Heart right ventricle (tissue), 16 donors: ENCODE measurements at regions not wholly inside any gene's neighbourhood (a gene's known extent, or its start where the extent isn't known, plus 50 kb on each side); places are given as distances from the start of the nearest gene placed in this dataset.

ENCODE experiments used
- ATAC-seq, 8 donors: fragments of 200-7000 bp; cut with Tn5 transposase; one replicate each; pipeline ENCODE4 v1.9.1; 2020; ENCODE audit warnings: mild to moderate bottlenecking in 8 of 8, moderate library complexity in 8 of 8, moderate number of reproducible peaks in 1 of 8
- DNase-seq, 2 donors: peaks; one replicate each; pipeline ENCODE4 v3.0.0-alpha.2; 2020
- H3K27ac ChIP-seq, 10 donors: fragments of 200-600 bp; sonication (generic) in 2 of 10; one replicate each; pipeline versions ENCODE4 v1.5.0 to v1.8.0; 2020 to 2022; ENCODE audit warnings: mild to moderate bottlenecking in 3 of 10
- H3K27me3 ChIP-seq, 7 donors: fragments of 200-600 bp; one replicate each; pipeline ENCODE4 v1.8.0; 2021 to 2022; ENCODE audit warnings: mild to moderate bottlenecking in 2 of 7
- H3K36me3 ChIP-seq, 9 donors: fragments of 200-600 bp; sonication (generic) in 1 of 9; one replicate each; pipeline versions ENCODE4 v1.5.0 to v1.8.0; 2020 to 2022; ENCODE audit warnings: mild to moderate bottlenecking in 2 of 9
- H3K4me1 ChIP-seq, 9 donors: fragments of 200-600 bp; sonication (generic) in 1 of 9; one replicate each; pipeline versions ENCODE4 v1.5.0 to v1.8.0; 2020 to 2022; ENCODE audit warnings: mild to moderate bottlenecking in 4 of 9
- H3K4me3 ChIP-seq, 10 donors: fragments of 200-600 bp; sonication (generic) in 2 of 10; one replicate each; pipeline versions ENCODE4 v1.5.0 to v1.8.0; 2020 to 2022; ENCODE audit warnings: mild to moderate bottlenecking in 7 of 10, moderate library complexity in 2 of 10
- H3K9me3 ChIP-seq, 11 donors: fragments of 200-600 bp in 10 of 11; sonication (generic) in 2 of 11; one replicate each; pipeline versions ENCODE4 v1.5.0 to v1.8.0; 2013 to 2022; ENCODE audit warnings: mild to moderate bottlenecking in 2 of 11, control low read depth in 1 of 11, moderate library complexity in 1 of 11
- WGBS, 2 donors: extraction: QIAGEN DNeasy Blood & Tissue Kit; methylation state at CpG; one replicate each; pipeline ENCODE4 v1.1.7; 2013; ENCODE audit warnings: inconsistent platforms in 1 of 2; 5-methylcytosine and 5-hydroxymethylcytosine counted together
- intact Hi-C, 10 donors: fragments of 100-400 bp; cut with DNase I; formaldehyde crosslinking; loops; one replicate each; pipeline versions ENCODE4 v1.11.1 to v1.14.2; 2022
- TF ChIP-seq, protein P1 (sequence below), 9 donors: fragments of 200-600 bp; sonication (generic) in 2 of 9; IDR thresholded peaks; one replicate each; pipeline versions ENCODE4 v1.5.0 to v1.8.0; 2021 to 2022; ENCODE audit warnings: antibody characterized with exemption in 9 of 9, mild to moderate bottlenecking in 5 of 9, moderate library complexity in 1 of 9
- donor health status: Arrhythmogenic right ventricular cardiomyopathy.
- donor health status: ischemic (EF 13 %, LVEDD 7.1; RV severe dilation, severe dysfunction).
- donor health status: healthy with polysubstance abuse.
- donor health status: DM: no; HTN: yes; CAD: no.
- donor health status: DM: no; HTN: no; CAD: no.
- donor health status: ischemic (EF 25% LVEDD 6.9; RV normal size, moderate dysfunction).
- donor health status: ischemic (EF 25% LVEDD 5.7; RV mildly dilated, moderate dysfunction).
- donor health status: healthy.
- donor health status: DM: yes; HTN: yes; CAD: no.
- donor health status: Ischemic cardiomyopathy.
- donor health status: ischemic (EF 35%, LVEDD 5.7; RV mildly dilated, moderate dysfunction).
- donor health status: nonischemic (EF 11% LVEDD 7.7; RV severe dilation, severe dysfunction).
- donor health status: DM: yes; HTN: yes; CAD: no.
- donor health status: PGD.
- donor health status: ischemic (EF 29% LVEDD 5.4; RV normal size, mild dysfunction).
- donor health status: nonischemic (EF 23%, LVEDD 6.1; RV moderate dilation, normal function).

DNA sequence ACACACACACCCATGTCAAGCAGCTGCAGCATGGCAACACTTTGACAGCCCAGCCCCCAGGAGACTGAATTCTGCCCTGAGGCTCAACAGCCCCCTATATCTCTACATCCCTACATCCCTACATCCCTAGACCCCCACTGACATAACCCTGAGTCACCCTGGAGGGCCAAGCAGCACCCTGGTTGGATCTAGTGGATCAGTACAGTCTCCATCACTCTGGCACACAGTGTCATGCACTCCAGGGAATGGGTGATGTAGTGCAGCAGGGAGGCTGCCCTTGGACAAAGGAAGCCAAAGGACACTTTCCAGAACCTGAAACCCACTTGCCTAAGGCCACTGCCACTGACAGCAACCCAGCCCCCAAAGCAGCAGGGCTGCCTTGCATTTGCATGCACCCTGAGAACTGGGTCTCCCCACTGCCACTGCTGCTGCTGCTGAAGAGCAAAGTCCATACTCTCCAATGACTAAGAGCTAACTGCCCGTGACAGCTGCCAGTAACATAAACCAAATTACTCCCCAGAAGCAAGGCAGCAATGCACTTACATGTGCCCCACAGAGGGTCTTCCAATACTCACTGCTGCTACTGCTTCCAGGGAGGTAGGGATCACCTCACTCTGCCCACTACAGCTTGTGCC lies 681.6 kb upstream of the KLHL29 start:
- Histone ChIP-seq H3K9me3 (no peaks in the 10 kb centered on the region), H3K27me3 (no peaks in the 10 kb centered on the region), H3K36me3 (no peaks in the 10 kb centered on the region), H3K4me1 (no peaks in the 10 kb centered on the region), H3K27ac (no peak overlapping the region), H3K4me3 (no peak overlapping the region)
- DNase-seq (no peak), ATAC-seq (peak in 1 of 8 donors; percentile 10)
- TF ChIP-seq, protein P1, sequence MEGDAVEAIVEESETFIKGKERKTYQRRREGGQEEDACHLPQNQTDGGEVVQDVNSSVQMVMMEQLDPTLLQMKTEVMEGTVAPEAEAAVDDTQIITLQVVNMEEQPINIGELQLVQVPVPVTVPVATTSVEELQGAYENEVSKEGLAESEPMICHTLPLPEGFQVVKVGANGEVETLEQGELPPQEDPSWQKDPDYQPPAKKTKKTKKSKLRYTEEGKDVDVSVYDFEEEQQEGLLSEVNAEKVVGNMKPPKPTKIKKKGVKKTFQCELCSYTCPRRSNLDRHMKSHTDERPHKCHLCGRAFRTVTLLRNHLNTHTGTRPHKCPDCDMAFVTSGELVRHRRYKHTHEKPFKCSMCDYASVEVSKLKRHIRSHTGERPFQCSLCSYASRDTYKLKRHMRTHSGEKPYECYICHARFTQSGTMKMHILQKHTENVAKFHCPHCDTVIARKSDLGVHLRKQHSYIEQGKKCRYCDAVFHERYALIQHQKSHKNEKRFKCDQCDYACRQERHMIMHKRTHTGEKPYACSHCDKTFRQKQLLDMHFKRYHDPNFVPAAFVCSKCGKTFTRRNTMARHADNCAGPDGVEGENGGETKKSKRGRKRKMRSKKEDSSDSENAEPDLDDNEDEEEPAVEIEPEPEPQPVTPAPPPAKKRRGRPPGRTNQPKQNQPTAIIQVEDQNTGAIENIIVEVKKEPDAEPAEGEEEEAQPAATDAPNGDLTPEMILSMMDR (IDR thresholded peaks at IDR 0.05), result no peak
- intact Hi-C loops, result no loop called here
- 71 to 87% methylated on average over 1 of the region's 1 CpG for WGBS, 2 donors

DNA sequence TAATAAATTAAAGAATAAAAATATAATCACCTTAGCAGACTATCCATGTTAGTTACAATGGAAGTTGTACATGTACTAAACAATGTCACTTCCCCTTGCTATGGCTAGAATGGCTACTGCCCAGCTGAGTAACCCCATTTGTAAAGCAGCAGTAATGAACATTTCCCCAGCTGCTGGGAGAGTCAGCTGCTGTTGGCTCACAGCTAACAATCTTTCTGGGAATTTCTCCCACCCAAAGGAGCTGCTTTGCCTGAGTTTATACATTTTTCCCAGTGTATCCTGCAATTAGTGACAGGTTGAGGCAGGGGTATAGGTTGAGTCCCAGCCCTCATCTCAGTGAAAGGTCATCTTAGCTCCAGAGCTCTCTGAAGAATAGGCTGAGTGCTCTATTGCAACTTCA lies 665.6 kb upstream of the KLHL29 start:
- no peak for DNase-seq
- no peak for ATAC-seq
- Histone ChIP-seq H3K27me3 (no peaks in the 10 kb centered on the region), H3K4me1 (no peaks in the 10 kb centered on the region), H3K4me3 (no peak overlapping the region), H3K9me3 (peaks cover 0 to 38% (median 11%) of the 10 kb centered on the region in 11 donors), H3K27ac (no peak overlapping the region), H3K36me3 (no peaks in the 10 kb centered on the region)
- intact Hi-C loops, result no loop called here
- TF ChIP-seq, protein P1 (IDR thresholded peaks at IDR 0.05), result no peak

DNA sequence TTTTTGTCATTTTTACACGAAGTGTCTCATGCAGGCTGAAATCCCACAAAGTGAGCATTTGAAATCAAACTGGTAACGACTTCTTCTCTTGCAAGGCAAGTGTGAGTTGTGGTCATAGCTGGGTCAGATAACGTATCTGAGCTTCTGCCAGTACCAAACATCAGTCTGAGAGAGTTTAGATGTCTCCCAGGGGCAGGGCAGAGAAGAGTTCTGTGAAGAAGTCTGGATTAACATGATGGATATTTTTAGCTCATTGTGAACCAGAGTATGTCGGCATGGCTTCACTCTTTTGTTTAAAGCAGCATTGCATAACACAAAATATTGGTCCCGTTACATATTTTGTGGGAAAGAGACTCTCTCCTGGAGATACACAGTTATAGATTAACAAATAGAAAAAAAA lies 655.5 kb upstream of the KLHL29 start:
- Histone ChIP-seq H3K9me3 (peaks cover 0 to 48% (median 4%) of the 10 kb centered on the region in 11 donors), H3K27me3 (no peaks in the 10 kb centered on the region), H3K4me3 (no peak overlapping the region), H3K27ac (no peak overlapping the region), H3K36me3 (no peaks in the 10 kb centered on the region), H3K4me1 (no peaks in the 10 kb centered on the region)
- WGBS, 2 donors, result 29 to 40% methylated on average over 5 of the region's 5 CpGs
- TF ChIP-seq, protein P1 (IDR thresholded peaks at IDR 0.05), result no peak
- DNase-seq, result no peak
- ATAC-seq, result no peak
- intact Hi-C loops, result no loop called here

DNA sequence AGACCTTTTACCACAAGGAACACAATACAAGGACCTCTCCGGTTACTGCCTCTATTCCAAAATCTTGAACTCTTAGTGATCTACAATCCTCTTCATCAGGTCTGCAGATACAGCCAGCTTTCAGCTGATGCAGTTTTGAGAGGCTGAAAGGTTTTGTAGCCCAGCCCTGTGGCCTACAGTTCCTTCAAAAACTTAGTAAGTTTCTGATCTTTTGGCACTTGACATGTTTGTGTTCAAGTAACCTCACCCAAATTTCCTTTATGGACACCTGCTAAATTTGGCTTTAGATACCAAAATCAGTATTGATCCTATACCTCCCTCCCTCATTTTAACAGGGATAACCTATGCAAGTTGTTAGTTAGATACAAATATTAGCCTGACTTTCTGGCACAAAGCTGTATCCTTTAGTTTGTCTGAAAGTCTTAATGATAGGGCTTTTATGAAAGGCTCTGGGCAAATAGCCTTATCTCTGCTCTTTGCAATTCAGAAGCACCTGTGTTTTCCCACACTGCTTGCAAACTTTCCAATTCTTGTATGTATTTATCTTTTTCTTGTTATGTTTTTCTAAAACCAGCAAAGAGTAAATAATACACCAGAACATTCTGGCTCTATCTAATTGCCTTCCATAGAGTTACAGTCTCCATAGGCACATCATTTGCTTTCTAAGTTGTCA lies 650.5 kb upstream of the KLHL29 start:
- H3K9me3 ChIP-seq, result peaks cover 0 to 21% (median 0%) of the 10 kb centered on the region in 11 donors
- intact Hi-C loops, result no loop called here
- H3K27ac ChIP-seq, result no peak overlapping the region
- DNase-seq (no peak), ATAC-seq (no peak)
- H3K4me3 ChIP-seq, result no peak overlapping the region
- TF ChIP-seq, protein P1 (IDR thresholded peaks at IDR 0.05), result no peak
- no peaks in the 10 kb centered on the region for H3K36me3 ChIP-seq
- H3K4me1 ChIP-seq, result no peaks in the 10 kb centered on the region
- WGBS, 2 donors, result 95 to 100% methylated on average over 1 of the region's 1 CpG
- no peaks in the 10 kb centered on the region for H3K27me3 ChIP-seq
